B cell (primary cell): ENCODE measurements at regions not wholly inside any gene's neighbourhood (a gene's known extent, or its start where the extent isn't known, plus 50 kb on each side); places are given as distances from the start of the nearest gene placed in this dataset.

Source experiments
- ATAC-seq: fragments of 200-7000 bp; cut with Tn5 transposase; one replicate; pipeline ENCODE4 v1.10.0; 2021; ENCODE audit warnings: low read depth, mild to moderate bottlenecking, moderate number of reproducible peaks, moderate library complexity
- CTCF ChIA-PET: fragments of 350-600 bp; sonication (Branson Sonifier 250); formaldehyde crosslinking; loops from one replicate; lab custom pipeline; 2021; ENCODE audit warnings: antibody characterized with exemption, inconsistent platforms; lab: Charles Lee
- POLR2A ChIA-PET: fragments of 350-600 bp; sonication (Branson Sonifier 250); formaldehyde crosslinking; loops from one replicate; lab custom pipeline; 2021; ENCODE audit warnings: antibody characterized with exemption; lab: Charles Lee
- DNase-seq: peaks from one replicate; pipeline ENCODE4 v3.0.0; 2013
- H2AFZ ChIP-seq: 2 replicates; pipeline ENCODE4 v1.6.1; 2012; ENCODE audit warnings: mild to moderate bottlenecking, low read depth, low read length; ENCODE audit not compliant: insufficient read depth, poor library complexity, severe bottlenecking
- H3K27ac ChIP-seq, 2 donors: 1 replicate in 1 of 2; 2 replicates in 1 of 2; pipeline ENCODE4 v1.5.1; 2012 to 2013; ENCODE audit warnings: low read length in 2 of 2, mild to moderate bottlenecking in 2 of 2, moderate library complexity in 1 of 2
- H3K27me3 ChIP-seq, 4 experiments: fragments of 200-600 bp in 1 of 4; sonication (generic) in 1 of 4; replicated peaks in 1 of 4; 1 replicate in 2 of 4; 2 replicates in 2 of 4; pipeline versions ENCODE4 v1.6.1 to v1.7.0; 2013 to 2016; ENCODE audit warnings: low read length in 3 of 4, mild to moderate bottlenecking in 2 of 4, mixed read lengths in 1 of 4, moderate library complexity in 1 of 4; ENCODE audit not compliant: insufficient read depth in 4 of 4, control insufficient read depth in 3 of 4; ENCODE audit errors: control extremely low read depth in 1 of 4
- H3K36me3 ChIP-seq, 2 experiments: replicated peaks in 1 of 2; 1 replicate in 1 of 2; 2 replicates in 1 of 2; pipeline versions ENCODE4 v1.6.1 to v1.7.1; 2013; ENCODE audit warnings: low read length in 1 of 2; ENCODE audit not compliant: insufficient read depth in 2 of 2, control insufficient read depth in 1 of 2; ENCODE audit errors: control extremely low read depth in 1 of 2, extremely low read depth in 1 of 2
- H3K4me1 ChIP-seq, 2 donors: fragments of 200-600 bp in 1 of 2; sonication (generic) in 1 of 2; 1 replicate in 1 of 2; 2 replicates in 1 of 2; pipeline versions ENCODE4 v1.5.1 to v1.6.1; 2013 to 2017; ENCODE audit warnings: low read length in 2 of 2; ENCODE audit not compliant: control insufficient read depth in 2 of 2, insufficient read depth in 2 of 2
- H3K4me2 ChIP-seq: replicated peaks from 2 replicates; pipeline ENCODE3; 2012; ENCODE audit warnings: mild to moderate bottlenecking, low read depth, low read length; ENCODE audit not compliant: poor library complexity, severe bottlenecking
- H3K4me3 ChIP-seq, 5 experiments: fragments of 200-600 bp in 1 of 5; sonication (generic) in 1 of 5; 1 replicate in 3 of 5; 2 replicates in 2 of 5; pipeline versions ENCODE4 v1.5.1 to v1.7.0; 2011 to 2016; ENCODE audit warnings: low read length in 4 of 5, mild to moderate bottlenecking in 4 of 5, low read depth in 2 of 5, control low read depth in 1 of 5, moderate library complexity in 1 of 5; ENCODE audit not compliant: insufficient read depth in 1 of 5; ENCODE audit errors: control extremely low read depth in 1 of 5, extremely low read depth in 1 of 5
- H3K79me2 ChIP-seq: fragments of 200-600 bp; sonication (generic); one replicate; pipeline ENCODE4 v1.6.0; 2016; ENCODE audit warnings: low read length; ENCODE audit not compliant: control insufficient read depth, insufficient read depth
- H3K9ac ChIP-seq: fragments of 200-600 bp; sonication (generic); 2 replicates; pipeline ENCODE4 v1.6.1; 2017; ENCODE audit warnings: mild to moderate bottlenecking, low read length, moderate library complexity
- H3K9me3 ChIP-seq, 3 donors: one replicate each; pipeline versions ENCODE4 v1.6.1 to v1.7.1; 2013; ENCODE audit warnings: low read length in 2 of 3; ENCODE audit not compliant: control insufficient read depth in 2 of 3, insufficient read depth in 1 of 3; ENCODE audit errors: control extremely low read depth in 1 of 3
- H4K20me1 ChIP-seq: 2 replicates; pipeline ENCODE4 v1.6.0; 2012; ENCODE audit warnings: mild to moderate bottlenecking, low read length; ENCODE audit not compliant: insufficient read depth, control insufficient read depth, poor library complexity, severe bottlenecking
- H3K27ac Mint-ChIP-seq: one replicate; pipeline ENCODE4 v1.8.0; 2021; ENCODE audit warnings: mixed read lengths
- H3K27me3 Mint-ChIP-seq: one replicate; pipeline ENCODE4 v1.8.0; 2021; ENCODE audit warnings: mixed read lengths
- H3K4me1 Mint-ChIP-seq: one replicate; pipeline ENCODE4 v1.8.0; 2021; ENCODE audit warnings: mixed read lengths
- H3K4me3 Mint-ChIP-seq: one replicate; pipeline ENCODE4 v1.8.0; 2021; ENCODE audit warnings: mixed read lengths
- H3K9me3 Mint-ChIP-seq: one replicate; pipeline ENCODE4 v1.8.0; 2022; ENCODE audit warnings: mixed read lengths; ENCODE audit not compliant: insufficient read depth
- CTCF ChIP-seq: fragments of 200-600 bp; IDR thresholded peaks from one replicate; pipeline ENCODE4 v1.8.0; 2022; ENCODE audit warnings: antibody characterized with exemption, mild to moderate bottlenecking
- EZH2 ChIP-seq: IDR thresholded peaks from 2 replicates; pipeline ENCODE4 v1.6.1; 2012; ENCODE audit warnings: borderline replicate concordance, low read depth, mild to moderate bottlenecking, moderate library complexity, low read length; ENCODE audit not compliant: insufficient read depth, poor library complexity, severe bottlenecking
- WGBS: methylation state at CpG from one replicate; pipeline ENCODE4 v1.1.5; 2013; ENCODE audit warnings: missing lambda C conversion rate; ENCODE audit not compliant: insufficient coverage; 5-methylcytosine and 5-hydroxymethylcytosine counted together
- intact Hi-C: fragments of 100-400 bp; cut with micrococcal nuclease; formaldehyde crosslinking; loops from one replicate; pipeline ENCODE4 v1.10.0; 2022

- Mint-ChIP-seq H3K9me3 (no peaks in the 10 kb centered on the region), H3K27ac (no peak overlapping the region), H3K4me1 (peaks cover 14% of the 10 kb centered on the region), H3K27me3 (no peaks in the 10 kb centered on the region), H3K4me3 (no peak overlapping the region)
- H3K9me3 ChIP-seq, result peaks cover 0 to 7% (median 0%) of the 10 kb centered on the region in 3 donors
- intact Hi-C loops, result no loop called here
- no peaks in the 10 kb centered on the region for H4K20me1 ChIP-seq
- POLR2A ChIA-PET, result no interaction called here
- TF ChIP-seq EZH2 (no peak), CTCF (no peak)
- no peaks in the 10 kb centered on the region for H3K27me3 ChIP-seq
- H3K9ac ChIP-seq, result no peak overlapping the region
- CTCF ChIA-PET, result no interaction called here
- DNase-seq (no peak), ATAC-seq (no peak)
- no peak overlapping the region for H3K27ac ChIP-seq
- no peaks in the 10 kb centered on the region for H3K79me2 ChIP-seq
- H3K4me3 ChIP-seq, result no peak overlapping the region
- no CpG with 5 or more reads among the region's 3 CpGs for WGBS
- H3K36me3 ChIP-seq, result no peaks in the 10 kb centered on the region
- no peak overlapping the region for H2AFZ ChIP-seq
- H3K4me1 ChIP-seq, result peaks cover 0 to 7% of the 10 kb centered on the region in 2 donors
- no peak overlapping the region for H3K4me2 ChIP-seq
These were observed 69.6 kb upstream of the ALDH1B1 start for GRCh38 chr9:38322937-38323336.

GRCh38 chr9:38319496-38320173 lies 72.9 kb upstream of the ALDH1B1 start:
- H3K4me1 ChIP-seq, result peaks cover 0 to 7% of the 10 kb centered on the region in 2 donors
- no peak overlapping the region for H3K9ac ChIP-seq
- no peaks in the 10 kb centered on the region for H3K79me2 ChIP-seq
- Mint-ChIP-seq H3K27me3 (peaks cover 3% of the 10 kb centered on the region), H3K4me3 (no peak overlapping the region), H3K4me1 (peaks cover 14% of the 10 kb centered on the region), H3K9me3 (no peaks in the 10 kb centered on the region), H3K27ac (no peak overlapping the region)
- WGBS, result 100% methylated on average over 2 of the region's 5 CpGs
- ChIA-PET POLR2A (no interaction called here), CTCF (no interaction called here)
- intact Hi-C loops, result no loop called here
- DNase-seq (no peak), ATAC-seq (no peak)
- no peak overlapping the region for H2AFZ ChIP-seq
- no peaks in the 10 kb centered on the region for H4K20me1 ChIP-seq
- H3K27me3 ChIP-seq, result no peaks in the 10 kb centered on the region
- no peak overlapping the region for H3K27ac ChIP-seq
- H3K4me2 ChIP-seq, result no peak overlapping the region
- peaks cover 0 to 7% (median 0%) of the 10 kb centered on the region in 3 donors for H3K9me3 ChIP-seq
- no peak for TF ChIP-seq CTCF
- no peak for TF ChIP-seq EZH2
- H3K36me3 ChIP-seq, result no peaks in the 10 kb centered on the region
- no peak overlapping the region for H3K4me3 ChIP-seq
